ENCODE measurements at regions not wholly inside any gene's neighbourhood (a gene's known extent, or its start where the extent isn't known, plus 50 kb on each side); places are given as distances from the start of the nearest gene placed in this dataset.

DNA sequence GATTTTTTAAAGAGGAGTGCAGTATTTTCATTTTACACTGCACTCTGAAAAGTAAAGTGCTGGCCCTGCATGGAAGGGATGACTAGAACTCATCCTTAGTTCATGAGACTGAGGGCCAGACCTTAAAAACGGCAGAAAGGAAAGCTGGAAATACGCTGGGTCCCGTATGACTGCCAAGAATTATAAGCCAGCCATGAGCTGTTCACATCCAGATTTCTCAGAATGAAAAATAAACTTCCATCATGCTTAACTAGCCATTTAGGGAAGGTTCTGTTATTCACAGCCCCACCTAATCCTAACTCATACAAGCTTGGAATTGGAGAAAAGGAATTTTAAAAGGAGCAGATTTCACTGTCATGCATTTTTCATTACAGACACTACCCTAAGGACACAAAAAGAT lies 894.4 kb downstream of the FAT4 start:
- TF ChIP-seq, protein P1, sequence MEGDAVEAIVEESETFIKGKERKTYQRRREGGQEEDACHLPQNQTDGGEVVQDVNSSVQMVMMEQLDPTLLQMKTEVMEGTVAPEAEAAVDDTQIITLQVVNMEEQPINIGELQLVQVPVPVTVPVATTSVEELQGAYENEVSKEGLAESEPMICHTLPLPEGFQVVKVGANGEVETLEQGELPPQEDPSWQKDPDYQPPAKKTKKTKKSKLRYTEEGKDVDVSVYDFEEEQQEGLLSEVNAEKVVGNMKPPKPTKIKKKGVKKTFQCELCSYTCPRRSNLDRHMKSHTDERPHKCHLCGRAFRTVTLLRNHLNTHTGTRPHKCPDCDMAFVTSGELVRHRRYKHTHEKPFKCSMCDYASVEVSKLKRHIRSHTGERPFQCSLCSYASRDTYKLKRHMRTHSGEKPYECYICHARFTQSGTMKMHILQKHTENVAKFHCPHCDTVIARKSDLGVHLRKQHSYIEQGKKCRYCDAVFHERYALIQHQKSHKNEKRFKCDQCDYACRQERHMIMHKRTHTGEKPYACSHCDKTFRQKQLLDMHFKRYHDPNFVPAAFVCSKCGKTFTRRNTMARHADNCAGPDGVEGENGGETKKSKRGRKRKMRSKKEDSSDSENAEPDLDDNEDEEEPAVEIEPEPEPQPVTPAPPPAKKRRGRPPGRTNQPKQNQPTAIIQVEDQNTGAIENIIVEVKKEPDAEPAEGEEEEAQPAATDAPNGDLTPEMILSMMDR (IDR thresholded peaks at IDR 0.05; ENCODE audit: low read length), result no peak
- TF ChIP-seq EZH2 (optimal IDR thresholded peaks at IDR 0.05; ENCODE audit: low read depth, low read length), result no peak
- TF ChIP-seq EZH2phosphoT487 (IDR thresholded peaks at IDR 0.05; ENCODE audit: low read length), result no peak
